ENCODE measurements at regions not wholly inside any gene's neighbourhood (a gene's known extent, or its start where the extent isn't known, plus 50 kb on each side); places are given as distances from the start of the nearest gene placed in this dataset.

DNA sequence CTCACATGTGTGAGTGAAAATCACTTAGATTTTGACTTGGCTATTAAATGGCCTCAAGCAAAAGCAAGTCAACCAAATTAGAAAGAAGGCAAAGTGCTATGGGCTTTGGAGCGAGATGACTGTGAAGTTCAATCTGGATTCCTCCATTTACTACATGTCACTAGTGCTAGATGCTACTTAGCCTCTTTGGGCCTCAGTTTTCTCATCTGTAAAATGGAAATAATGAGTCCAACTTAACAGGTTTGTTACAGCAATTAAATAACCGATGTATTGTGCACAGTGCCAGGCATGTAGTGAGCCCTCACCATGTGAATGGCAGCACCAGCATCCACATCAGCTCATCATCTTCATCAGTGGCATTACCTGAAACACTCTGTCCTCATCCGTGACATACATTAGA is 376.3 kb downstream of the MTX2 start:
- POLR2A ChIA-PET (ENCODE audit: unreplicated experiment) = no interaction called here
- Histone ChIP-seq H3K27me3 (ENCODE audit: insufficient read depth, low read depth) (peaks cover 30% of the 10 kb centered on the region; the same call in 1 of the 2 replicates), H2AFZ (no peak overlapping the region), H3K27ac (no peak overlapping the region), H3K9me2 (ENCODE audit: insufficient read depth) (no peaks in the 10 kb centered on the region), H3F3A (ENCODE audit: insufficient read depth, low read depth) (no peaks in the 10 kb centered on the region), H3K4me2 (no peak overlapping the region), H3K4me1 (replicated peaks; ENCODE audit: insufficient read depth) (no peaks in the 10 kb centered on the region), H3K36me3 (ENCODE audit: low read depth) (no peaks in the 10 kb centered on the region), H3K4me3 (no peak overlapping the region), H4K20me1 (ENCODE audit: insufficient read depth) (no peaks in the 10 kb centered on the region), H3K9me3 (ENCODE audit: insufficient read depth, low read depth) (no peaks in the 10 kb centered on the region), H3K79me2 (ENCODE audit: low read depth) (no peaks in the 10 kb centered on the region)
- CTCF ChIA-PET = no interaction called here
- intact Hi-C loops (cut with micrococcal nuclease; ENCODE audit: unreplicated experiment) = loop anchor here (10.0 kb wide), 1 partner anchor 641 kb away; the partner anchor contains the start of gene LNPK
- BruUV-seq (replicated peaks) = no TSS peak
- DNase-seq = no peak
- no peak for TF ChIP-seq EZH2 (IDR thresholded peaks at IDR 0.05; ENCODE audit: low read depth)
- TF ChIP-seq, protein P1, sequence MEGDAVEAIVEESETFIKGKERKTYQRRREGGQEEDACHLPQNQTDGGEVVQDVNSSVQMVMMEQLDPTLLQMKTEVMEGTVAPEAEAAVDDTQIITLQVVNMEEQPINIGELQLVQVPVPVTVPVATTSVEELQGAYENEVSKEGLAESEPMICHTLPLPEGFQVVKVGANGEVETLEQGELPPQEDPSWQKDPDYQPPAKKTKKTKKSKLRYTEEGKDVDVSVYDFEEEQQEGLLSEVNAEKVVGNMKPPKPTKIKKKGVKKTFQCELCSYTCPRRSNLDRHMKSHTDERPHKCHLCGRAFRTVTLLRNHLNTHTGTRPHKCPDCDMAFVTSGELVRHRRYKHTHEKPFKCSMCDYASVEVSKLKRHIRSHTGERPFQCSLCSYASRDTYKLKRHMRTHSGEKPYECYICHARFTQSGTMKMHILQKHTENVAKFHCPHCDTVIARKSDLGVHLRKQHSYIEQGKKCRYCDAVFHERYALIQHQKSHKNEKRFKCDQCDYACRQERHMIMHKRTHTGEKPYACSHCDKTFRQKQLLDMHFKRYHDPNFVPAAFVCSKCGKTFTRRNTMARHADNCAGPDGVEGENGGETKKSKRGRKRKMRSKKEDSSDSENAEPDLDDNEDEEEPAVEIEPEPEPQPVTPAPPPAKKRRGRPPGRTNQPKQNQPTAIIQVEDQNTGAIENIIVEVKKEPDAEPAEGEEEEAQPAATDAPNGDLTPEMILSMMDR (conservative IDR thresholded peaks at IDR 0.05) = no peak

DNA sequence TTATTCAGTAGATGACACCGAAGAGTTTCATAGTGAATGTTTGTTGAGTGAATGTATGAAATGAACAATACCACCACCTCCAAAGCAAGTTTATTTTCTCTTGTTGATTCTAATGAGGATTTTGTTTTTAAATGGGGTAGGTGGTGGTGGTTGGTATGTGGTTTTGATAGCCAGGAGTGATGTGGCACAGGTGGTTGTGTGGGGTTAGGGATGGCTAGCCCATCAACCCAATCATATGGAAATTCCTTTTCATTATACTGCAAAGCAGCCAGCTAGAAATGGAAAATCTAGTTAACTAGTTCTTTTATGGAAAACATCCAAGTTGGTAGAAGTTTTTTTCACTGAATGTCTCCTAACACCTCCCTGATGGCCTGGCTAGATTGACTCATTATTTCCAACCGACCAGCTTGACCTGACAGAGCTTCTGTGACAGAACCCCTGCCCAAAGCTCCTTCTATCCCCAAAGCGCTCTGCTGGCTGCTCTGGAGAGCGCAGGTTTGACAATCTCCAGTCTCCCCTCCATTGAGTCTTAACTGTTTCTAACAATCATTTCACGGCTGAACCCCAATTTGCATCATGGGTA is 376.9 kb downstream of the MTX2 start:
- H3K9me3 ChIP-seq (ENCODE audit: insufficient read depth, low read depth) = no peaks in the 10 kb centered on the region
- no peak overlapping the region for H3K27ac ChIP-seq
- H3K9me2 ChIP-seq (ENCODE audit: insufficient read depth) = no peaks in the 10 kb centered on the region
- no peak overlapping the region for H2AFZ ChIP-seq
- ChIA-PET CTCF (no interaction called here), POLR2A (ENCODE audit: unreplicated experiment) (no interaction called here)
- BruUV-seq (replicated peaks) = no TSS peak
- no peaks in the 10 kb centered on the region for H3K36me3 ChIP-seq (ENCODE audit: low read depth)
- no peaks in the 10 kb centered on the region for H3K79me2 ChIP-seq (ENCODE audit: low read depth)
- intact Hi-C loops (cut with micrococcal nuclease; ENCODE audit: unreplicated experiment) = loop anchor here (10.0 kb wide), 1 partner anchor 641 kb away; the partner anchor contains the start of gene LNPK
- no peak overlapping the region for H3K4me2 ChIP-seq
- no peaks in the 10 kb centered on the region for H4K20me1 ChIP-seq (ENCODE audit: insufficient read depth)
- DNase-seq = no peak
- H3K4me1 ChIP-seq (replicated peaks; ENCODE audit: insufficient read depth) = no peaks in the 10 kb centered on the region
- no peak overlapping the region for H3K4me3 ChIP-seq
- no peaks in the 10 kb centered on the region for H3F3A ChIP-seq (ENCODE audit: insufficient read depth, low read depth)
- no peak for TF ChIP-seq EZH2 (IDR thresholded peaks at IDR 0.05; ENCODE audit: low read depth)
- TF ChIP-seq, protein P1 (conservative IDR thresholded peaks at IDR 0.05) = no peak
- H3K27me3 ChIP-seq (ENCODE audit: insufficient read depth, low read depth) = peaks cover 30% of the 10 kb centered on the region; the same call in 1 of the 2 replicates

DNA sequence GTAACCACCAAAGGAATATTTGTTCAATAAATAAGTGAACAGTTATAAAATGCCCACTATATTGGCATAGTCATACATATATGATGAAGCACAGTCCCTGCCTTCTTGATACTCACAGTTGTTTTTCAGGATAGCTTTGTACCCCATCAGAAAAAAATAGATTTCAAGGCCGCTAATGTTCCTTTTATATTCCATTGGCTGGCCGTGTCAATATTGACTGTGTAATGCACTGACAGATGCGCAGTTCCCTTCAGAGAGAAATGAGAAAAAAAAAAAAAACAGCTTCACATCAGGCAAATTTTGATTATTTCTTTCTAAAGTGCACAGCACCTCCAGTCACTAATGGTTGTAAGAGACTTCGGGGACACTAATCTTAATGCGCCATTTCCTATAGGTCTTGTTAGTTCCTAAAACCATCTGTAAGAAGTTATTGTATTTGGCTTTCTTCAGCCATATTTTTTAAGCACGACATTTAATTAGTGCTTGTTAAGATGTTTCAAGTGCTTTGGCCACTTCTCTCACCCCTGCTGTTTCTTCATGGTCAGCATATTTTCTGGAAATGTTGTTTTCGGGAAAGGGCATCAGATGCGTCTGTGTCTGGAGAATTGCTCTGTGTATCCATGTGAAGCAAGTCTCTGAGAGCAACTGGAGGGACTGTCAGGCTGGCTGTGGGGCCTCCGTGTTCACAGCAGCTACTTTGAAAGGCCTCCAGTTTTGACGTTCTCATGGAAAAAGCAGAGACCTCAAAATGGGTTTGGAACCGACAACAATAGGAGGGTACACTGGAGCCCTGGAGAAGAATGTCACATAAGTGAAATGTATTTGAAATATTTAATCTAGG is 378.3 kb downstream of the MTX2 start:
- ChIA-PET CTCF (no interaction called here), POLR2A (ENCODE audit: unreplicated experiment) (no interaction called here)
- BruUV-seq (replicated peaks) = no TSS peak
- DNase-seq = no peak
- Histone ChIP-seq H3K4me3 (no peak overlapping the region), H3K4me1 (replicated peaks; ENCODE audit: insufficient read depth) (no peaks in the 10 kb centered on the region), H3K27me3 (ENCODE audit: insufficient read depth, low read depth) (peaks cover 30% of the 10 kb centered on the region; the same call in 1 of the 2 replicates), H4K20me1 (ENCODE audit: insufficient read depth) (no peaks in the 10 kb centered on the region), H3K9me3 (ENCODE audit: insufficient read depth, low read depth) (no peaks in the 10 kb centered on the region), H3K4me2 (no peak overlapping the region), H3K27ac (no peak overlapping the region), H3F3A (ENCODE audit: insufficient read depth, low read depth) (no peaks in the 10 kb centered on the region), H3K36me3 (ENCODE audit: low read depth) (no peaks in the 10 kb centered on the region), H3K79me2 (ENCODE audit: low read depth) (no peaks in the 10 kb centered on the region), H2AFZ (no peak overlapping the region), H3K9me2 (ENCODE audit: insufficient read depth) (no peaks in the 10 kb centered on the region)
- TF ChIP-seq EZH2 (IDR thresholded peaks at IDR 0.05; ENCODE audit: low read depth) = no peak
- TF ChIP-seq, protein P1 (conservative IDR thresholded peaks at IDR 0.05) = no peak
- intact Hi-C loops (cut with micrococcal nuclease; ENCODE audit: unreplicated experiment) = loop anchor here (10.0 kb wide), 1 partner anchor 643 kb away; the partner anchor contains the start of gene LNPK

Measured in PC-9 (cell line).